ENCODE measurements at regions not wholly inside any gene's neighbourhood (a gene's known extent, or its start where the extent isn't known, plus 50 kb on each side); places are given as distances from the start of the nearest gene placed in this dataset.

DNA sequence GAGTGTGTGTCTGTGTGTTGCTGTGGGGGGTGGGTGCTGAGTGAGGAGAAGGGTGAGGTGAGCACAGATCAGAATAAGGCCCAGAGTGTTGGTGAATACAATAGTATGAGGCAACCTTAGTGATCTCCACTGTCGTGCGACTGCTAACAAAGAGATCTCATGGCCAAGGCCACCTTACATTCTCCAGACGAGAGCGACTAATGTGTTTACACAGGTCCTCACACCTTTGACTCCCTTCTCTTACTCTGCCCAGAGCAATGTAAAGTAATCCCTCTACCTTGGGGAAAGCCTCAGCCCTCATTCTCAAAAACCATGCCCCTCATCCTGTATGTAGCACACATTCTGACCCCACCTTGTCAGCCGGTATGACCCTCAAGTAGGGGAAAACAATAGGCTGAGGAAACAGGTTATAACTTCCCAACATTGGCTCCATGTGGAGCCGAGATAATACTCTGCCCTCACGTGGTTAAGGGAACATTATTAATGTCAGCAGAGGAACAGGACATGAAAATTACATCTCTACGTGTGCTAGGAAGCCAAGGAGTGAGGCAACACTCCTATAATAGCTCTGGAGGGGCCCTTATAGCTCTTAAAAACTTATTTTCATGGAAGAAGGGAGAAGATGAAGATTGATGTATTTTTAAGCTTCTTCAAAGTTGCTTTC is 323.0 kb upstream of the NT5C1B start:
- ATAC-seq (no peak), DNase-seq (no peak)

DNA sequence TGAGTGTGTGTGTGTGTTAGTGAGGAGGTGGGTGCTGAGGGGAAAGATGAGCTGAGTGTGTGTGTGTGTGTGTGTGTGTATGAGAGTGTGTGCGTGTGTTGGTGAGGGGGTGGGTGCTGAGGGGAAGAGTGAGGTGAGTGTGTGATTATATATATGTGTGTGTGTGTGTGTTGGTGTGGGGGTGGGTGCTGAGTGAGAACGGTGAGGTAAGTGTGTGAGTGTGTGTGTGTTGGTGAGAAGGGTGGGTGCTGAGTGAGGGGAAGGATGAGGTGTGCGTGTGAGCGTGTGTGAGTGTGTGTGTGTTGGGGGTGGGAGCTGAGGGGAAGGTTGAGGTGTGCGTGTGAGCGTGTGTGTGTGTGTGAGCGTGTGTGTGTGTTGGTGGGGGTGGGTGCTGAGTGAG is 322.0 kb upstream of the NT5C1B start:
- Histone ChIP-seq H3K4me3 (no peak overlapping the region), H3K4me1 (no peaks in the 10 kb centered on the region), H3K9me3 (no peaks in the 10 kb centered on the region), H3K27ac (no peak overlapping the region), H3K36me3 (no peaks in the 10 kb centered on the region), H3K27me3 (ENCODE audit: low read depth) (no peaks in the 10 kb centered on the region)
- DNase-seq, result no peak
- intact Hi-C loops (cut with DNase I), result no loop called here
- TF ChIP-seq, protein P1, sequence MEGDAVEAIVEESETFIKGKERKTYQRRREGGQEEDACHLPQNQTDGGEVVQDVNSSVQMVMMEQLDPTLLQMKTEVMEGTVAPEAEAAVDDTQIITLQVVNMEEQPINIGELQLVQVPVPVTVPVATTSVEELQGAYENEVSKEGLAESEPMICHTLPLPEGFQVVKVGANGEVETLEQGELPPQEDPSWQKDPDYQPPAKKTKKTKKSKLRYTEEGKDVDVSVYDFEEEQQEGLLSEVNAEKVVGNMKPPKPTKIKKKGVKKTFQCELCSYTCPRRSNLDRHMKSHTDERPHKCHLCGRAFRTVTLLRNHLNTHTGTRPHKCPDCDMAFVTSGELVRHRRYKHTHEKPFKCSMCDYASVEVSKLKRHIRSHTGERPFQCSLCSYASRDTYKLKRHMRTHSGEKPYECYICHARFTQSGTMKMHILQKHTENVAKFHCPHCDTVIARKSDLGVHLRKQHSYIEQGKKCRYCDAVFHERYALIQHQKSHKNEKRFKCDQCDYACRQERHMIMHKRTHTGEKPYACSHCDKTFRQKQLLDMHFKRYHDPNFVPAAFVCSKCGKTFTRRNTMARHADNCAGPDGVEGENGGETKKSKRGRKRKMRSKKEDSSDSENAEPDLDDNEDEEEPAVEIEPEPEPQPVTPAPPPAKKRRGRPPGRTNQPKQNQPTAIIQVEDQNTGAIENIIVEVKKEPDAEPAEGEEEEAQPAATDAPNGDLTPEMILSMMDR (IDR thresholded peaks at IDR 0.05), result no peak
- no peak for ATAC-seq

More for the DNA sequence above, 323.0 kb upstream of the NT5C1B start:
- Histone ChIP-seq H3K27ac (no peak overlapping the region), H3K27me3 (ENCODE audit: low read depth) (no peaks in the 10 kb centered on the region), H3K9me3 (no peaks in the 10 kb centered on the region), H3K36me3 (no peaks in the 10 kb centered on the region), H3K4me3 (no peak overlapping the region), H3K4me1 (no peaks in the 10 kb centered on the region)
- intact Hi-C loops (cut with DNase I), result no loop called here
- TF ChIP-seq, protein P1 (IDR thresholded peaks at IDR 0.05), result no peak

DNA sequence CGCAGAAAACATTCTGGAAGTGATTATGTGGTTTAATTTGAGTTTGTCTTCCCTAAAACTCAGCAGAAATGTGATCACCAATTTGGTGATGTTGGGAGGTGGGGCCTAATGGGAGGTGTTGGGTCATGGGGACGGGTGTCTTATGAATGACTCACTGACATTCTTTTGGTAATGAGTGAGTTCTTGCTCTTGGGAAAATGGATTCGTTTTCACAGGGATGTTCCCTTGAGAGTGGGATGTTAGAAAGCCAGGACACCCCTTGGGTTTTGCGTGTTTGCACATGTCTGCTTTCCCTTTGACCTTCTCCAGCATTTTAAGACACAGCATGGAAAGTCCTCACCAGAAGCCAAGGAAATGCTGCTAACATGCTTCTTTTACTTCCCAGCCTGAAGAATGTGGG is 321.5 kb upstream of the NT5C1B start:
- no peaks in the 10 kb centered on the region for H3K27me3 ChIP-seq (ENCODE audit: low read depth)
- TF ChIP-seq, protein P1 (IDR thresholded peaks at IDR 0.05), result no peak
- no peaks in the 10 kb centered on the region for H3K36me3 ChIP-seq
- H3K4me1 ChIP-seq, result no peaks in the 10 kb centered on the region
- no peak for DNase-seq
- ATAC-seq, result no peak
- intact Hi-C loops (cut with DNase I), result no loop called here
- no peaks in the 10 kb centered on the region for H3K9me3 ChIP-seq
- no peak overlapping the region for H3K27ac ChIP-seq
- H3K4me3 ChIP-seq, result no peak overlapping the region

DNA sequence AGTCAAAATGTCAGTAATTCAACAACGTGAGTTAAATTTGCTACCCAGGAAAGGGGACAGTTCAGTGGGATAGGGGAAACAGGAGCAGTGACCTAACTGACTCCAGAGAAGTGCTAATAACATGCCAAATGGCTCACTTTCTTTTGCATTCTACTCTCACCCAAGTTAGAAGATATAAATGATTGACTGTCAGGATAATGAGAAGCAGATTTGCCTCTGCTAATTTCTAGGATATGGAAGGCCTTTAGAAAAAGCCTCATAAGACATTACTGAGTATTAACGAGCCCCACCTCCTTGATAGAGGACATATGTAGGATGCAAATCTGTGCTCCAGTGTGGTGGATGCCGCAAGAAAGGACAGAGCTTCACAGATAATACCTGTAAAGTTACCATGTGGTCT is 318.6 kb upstream of the NT5C1B start:
- Histone ChIP-seq H3K9me3 (no peaks in the 10 kb centered on the region), H3K4me3 (no peak overlapping the region), H3K27me3 (ENCODE audit: low read depth) (no peaks in the 10 kb centered on the region), H3K27ac (no peak overlapping the region), H3K4me1 (no peaks in the 10 kb centered on the region), H3K36me3 (no peaks in the 10 kb centered on the region)
- no peak for ATAC-seq
- TF ChIP-seq, protein P1 (IDR thresholded peaks at IDR 0.05), result no peak
- no peak for DNase-seq
- intact Hi-C loops (cut with DNase I), result no loop called here

DNA sequence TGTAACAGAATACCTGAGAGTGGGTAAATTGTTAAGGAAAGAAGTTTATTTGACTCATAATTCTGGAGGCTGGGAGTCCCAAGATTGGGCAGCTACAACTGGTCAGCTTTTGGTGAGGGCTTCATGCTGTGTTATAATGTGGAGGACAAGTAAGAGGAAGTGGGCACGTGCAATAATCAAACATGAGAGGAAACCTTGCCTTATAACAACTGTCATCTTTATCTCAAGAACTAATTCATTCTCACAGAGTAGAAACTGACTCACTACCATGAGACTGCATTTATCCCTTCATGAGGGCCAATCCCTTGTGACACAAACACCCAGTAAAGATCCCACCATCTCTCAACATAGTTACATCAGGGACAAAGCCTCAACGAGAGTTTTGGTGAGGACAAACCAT is 318.1 kb upstream of the NT5C1B start:
- TF ChIP-seq, protein P1 (IDR thresholded peaks at IDR 0.05), result no peak
- intact Hi-C loops (cut with DNase I), result no loop called here
- DNase-seq (no peak), ATAC-seq (no peak)
- Histone ChIP-seq H3K9me3 (no peaks in the 10 kb centered on the region), H3K27ac (no peak overlapping the region), H3K4me3 (no peak overlapping the region), H3K27me3 (ENCODE audit: low read depth) (no peaks in the 10 kb centered on the region), H3K4me1 (no peaks in the 10 kb centered on the region), H3K36me3 (no peaks in the 10 kb centered on the region)

All from lower lobe of right lung (tissue), 2 donors.